ENCODE measurements at regions not wholly inside any gene's neighbourhood (a gene's known extent, or its start where the extent isn't known, plus 50 kb on each side); places are given as distances from the start of the nearest gene placed in this dataset.

DNA sequence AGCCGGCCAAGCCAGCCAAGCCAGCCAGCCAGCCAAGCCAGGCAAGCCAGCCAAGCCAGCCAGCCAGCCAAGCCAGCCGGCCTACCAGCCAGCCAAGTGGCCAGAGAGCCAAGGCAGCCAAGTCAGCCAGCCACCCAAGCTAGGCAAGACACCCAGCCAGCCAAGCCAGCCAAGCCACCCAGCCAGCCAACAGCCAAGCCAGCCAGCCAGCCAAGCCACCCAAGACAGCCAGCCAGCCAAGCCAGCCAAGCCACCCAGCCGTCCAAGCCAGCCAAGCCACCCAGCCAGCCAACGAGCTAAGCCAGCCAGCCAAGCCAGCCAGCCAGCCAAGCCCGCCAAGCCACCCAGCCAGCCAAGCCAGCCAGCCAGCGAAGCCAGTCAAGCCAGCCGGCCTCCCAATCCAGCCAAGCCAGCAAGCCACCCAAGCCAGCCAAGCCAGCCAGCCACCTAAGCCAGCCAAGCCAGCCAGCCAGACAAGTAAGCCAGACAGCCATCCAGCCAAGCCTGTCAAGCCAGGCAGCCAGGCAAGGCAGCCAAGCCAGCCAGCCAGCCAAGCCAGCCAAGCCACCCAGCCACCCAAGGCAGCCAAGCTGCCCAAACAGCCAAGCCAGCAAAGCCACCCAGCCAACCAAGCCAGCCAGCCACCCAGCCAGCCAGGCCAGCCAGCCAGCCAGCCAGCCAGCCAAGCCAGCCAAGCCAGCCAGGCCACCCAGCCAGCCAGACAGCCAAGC, 200.5 kb downstream of the GOLGA6L6 start:
- TF ChIP-seq CBX5 (IDR thresholded peaks at IDR 0.05; ENCODE audit: low read depth, low read length) (no peak), CHD2 (IDR thresholded peaks at IDR 0.05; ENCODE audit: low read length) (no peak), EP300 (IDR thresholded peaks at IDR 0.05; ENCODE audit: borderline replicate concordance in 1 of 2, low read depth in 2 of 2, low read length in 2 of 2) (no peak), TEAD4 (IDR thresholded peaks at IDR 0.05; ENCODE audit: low read depth, low read length) (no peak), MAFK (IDR thresholded peaks at IDR 0.05; ENCODE audit: low read depth, low read length) (no peak), RAD21 (IDR thresholded peaks at IDR 0.05 in 1 of 2, conservative IDR thresholded peaks at IDR 0.05 in 1 of 2; ENCODE audit: low read depth in 2 of 2, low read length in 2 of 2) (no peak), EGR1 (IDR thresholded peaks at IDR 0.05; ENCODE audit: borderline replicate concordance, low read depth, low read length) (no peak), GTF2F1 (IDR thresholded peaks at IDR 0.05; ENCODE audit: borderline replicate concordance, low read depth, low read length) (no peak), SP4 (IDR thresholded peaks at IDR 0.05; ENCODE audit: low read length) (no peak), RBBP5 (IDR thresholded peaks at IDR 0.05; ENCODE audit: borderline replicate concordance, low read depth, low read length) (no peak), TBP (IDR thresholded peaks at IDR 0.05; ENCODE audit: low read depth, low read length) (no peak), TAF1 (IDR thresholded peaks at IDR 0.05; ENCODE audit: low read depth, low read length) (no peak)
- TF ChIP-seq, protein P1, sequence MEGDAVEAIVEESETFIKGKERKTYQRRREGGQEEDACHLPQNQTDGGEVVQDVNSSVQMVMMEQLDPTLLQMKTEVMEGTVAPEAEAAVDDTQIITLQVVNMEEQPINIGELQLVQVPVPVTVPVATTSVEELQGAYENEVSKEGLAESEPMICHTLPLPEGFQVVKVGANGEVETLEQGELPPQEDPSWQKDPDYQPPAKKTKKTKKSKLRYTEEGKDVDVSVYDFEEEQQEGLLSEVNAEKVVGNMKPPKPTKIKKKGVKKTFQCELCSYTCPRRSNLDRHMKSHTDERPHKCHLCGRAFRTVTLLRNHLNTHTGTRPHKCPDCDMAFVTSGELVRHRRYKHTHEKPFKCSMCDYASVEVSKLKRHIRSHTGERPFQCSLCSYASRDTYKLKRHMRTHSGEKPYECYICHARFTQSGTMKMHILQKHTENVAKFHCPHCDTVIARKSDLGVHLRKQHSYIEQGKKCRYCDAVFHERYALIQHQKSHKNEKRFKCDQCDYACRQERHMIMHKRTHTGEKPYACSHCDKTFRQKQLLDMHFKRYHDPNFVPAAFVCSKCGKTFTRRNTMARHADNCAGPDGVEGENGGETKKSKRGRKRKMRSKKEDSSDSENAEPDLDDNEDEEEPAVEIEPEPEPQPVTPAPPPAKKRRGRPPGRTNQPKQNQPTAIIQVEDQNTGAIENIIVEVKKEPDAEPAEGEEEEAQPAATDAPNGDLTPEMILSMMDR (IDR thresholded peaks at IDR 0.05; ENCODE audit: control extremely low read depth in 1 of 3, insufficient read depth in 1 of 3, low read depth in 1 of 3, low read length in 3 of 3), result no peak
- TF ChIP-seq, protein P2, sequence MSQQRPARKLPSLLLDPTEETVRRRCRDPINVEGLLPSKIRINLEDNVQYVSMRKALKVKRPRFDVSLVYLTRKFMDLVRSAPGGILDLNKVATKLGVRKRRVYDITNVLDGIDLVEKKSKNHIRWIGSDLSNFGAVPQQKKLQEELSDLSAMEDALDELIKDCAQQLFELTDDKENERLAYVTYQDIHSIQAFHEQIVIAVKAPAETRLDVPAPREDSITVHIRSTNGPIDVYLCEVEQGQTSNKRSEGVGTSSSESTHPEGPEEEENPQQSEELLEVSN (IDR thresholded peaks at IDR 0.05), result no peak
